GM19395 (cell line): ENCODE measurements at regions not wholly inside any gene's neighbourhood (a gene's known extent, or its start where the extent isn't known, plus 50 kb on each side); places are given as distances from the start of the nearest gene placed in this dataset.

Experiments
- ATAC-seq: cut with Tn5 transposase; IDR thresholded peaks from one replicate; pipeline ENCODE4 v1.9.1; 2021; ENCODE audit warnings: mild to moderate bottlenecking, moderate library complexity; ENCODE audit not compliant: unreplicated experiment

DNA sequence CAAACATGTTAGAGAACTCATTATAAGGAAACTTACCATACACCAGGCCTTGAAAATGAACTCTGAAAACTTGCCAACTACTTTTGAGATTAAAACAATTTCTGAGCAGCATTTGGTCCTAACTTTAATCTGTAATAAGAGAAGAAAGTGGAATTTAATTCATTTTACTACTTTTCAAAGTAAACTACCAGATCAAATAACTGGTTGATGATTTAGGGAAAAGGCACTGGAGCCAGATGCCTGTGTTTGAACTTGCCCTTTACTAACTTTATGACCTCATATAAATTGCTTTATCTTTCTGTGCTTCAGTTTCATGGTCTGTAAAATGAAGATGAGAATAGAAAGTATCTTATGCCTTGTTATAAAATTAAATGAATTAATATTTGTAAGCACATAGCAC is 159.9 kb upstream of the PCDH18 start:
- no peak for ATAC-seq

DNA sequence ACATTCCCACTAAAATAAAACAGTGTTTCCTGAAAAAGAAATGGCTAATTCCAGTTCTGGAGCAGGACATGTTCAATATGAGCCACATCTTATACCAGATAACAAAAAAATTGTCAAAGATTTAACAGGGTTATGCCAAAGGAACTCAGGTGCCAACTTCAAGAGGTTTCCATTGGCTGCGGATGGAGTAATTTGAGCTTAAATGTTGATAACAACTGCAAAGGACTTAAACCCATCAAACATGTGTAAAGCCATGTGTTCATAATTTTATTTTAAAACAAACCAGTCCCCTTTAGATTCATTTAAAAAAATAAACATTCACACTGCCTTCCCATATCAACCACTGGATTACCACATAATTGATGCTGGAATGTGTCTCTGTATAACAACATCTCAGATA is 156.4 kb upstream of the PCDH18 start:
- no peak for ATAC-seq

GRCh38 chr4:137685357-137685756 is 153.1 kb upstream of the PCDH18 start:
- no peak for ATAC-seq

- no peak for ATAC-seq
Observed at GRCh38 chr4:137681081-137681480, 148.8 kb upstream of the PCDH18 start.

- ATAC-seq, result peak; percentile 53
Observed at GRCh38 chr4:137678796-137679195, 146.5 kb upstream of the PCDH18 start.

DNA sequence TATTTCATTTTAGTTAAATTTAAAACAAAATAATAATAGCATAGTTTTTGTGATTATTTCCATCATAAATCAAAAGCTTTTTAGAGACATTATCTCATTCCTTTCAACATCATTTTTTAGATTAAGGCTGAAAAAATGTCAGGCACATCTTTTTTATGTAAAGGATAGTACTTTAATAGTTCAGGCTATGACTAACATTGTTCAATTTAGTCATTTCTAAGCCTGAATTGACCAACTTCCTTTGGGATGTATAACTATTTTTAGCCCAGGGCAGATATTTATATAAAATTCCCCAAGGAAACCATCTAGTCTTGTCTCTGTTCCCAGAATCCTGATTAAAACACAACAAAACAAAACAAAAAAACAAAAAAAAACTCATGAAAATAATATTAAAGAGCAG is 145.6 kb upstream of the PCDH18 start:
- ATAC-seq, result no peak

- peak; percentile 53 for ATAC-seq
Observed at GRCh38 chr4:137676357-137676998, 144.2 kb upstream of the PCDH18 start.

DNA sequence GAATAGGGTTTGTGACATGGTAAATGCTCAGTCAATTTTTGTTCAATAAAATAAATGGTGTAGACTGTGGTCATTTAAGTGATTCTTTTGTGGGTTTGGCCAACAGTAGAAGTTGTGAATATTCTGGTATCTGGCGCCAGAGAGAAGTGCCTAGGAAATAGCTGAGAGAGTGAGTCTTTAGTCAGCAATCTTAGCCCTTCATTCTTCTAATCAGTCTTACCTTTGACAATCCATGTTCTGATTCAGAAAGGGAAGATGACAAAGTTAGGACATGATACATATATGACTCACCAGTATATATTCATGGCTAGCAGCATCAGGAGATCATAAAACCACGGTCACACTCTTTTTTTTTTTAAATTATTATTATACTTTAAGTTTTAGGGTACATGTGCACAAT is 141.8 kb upstream of the PCDH18 start:
- ATAC-seq, result no peak

DNA sequence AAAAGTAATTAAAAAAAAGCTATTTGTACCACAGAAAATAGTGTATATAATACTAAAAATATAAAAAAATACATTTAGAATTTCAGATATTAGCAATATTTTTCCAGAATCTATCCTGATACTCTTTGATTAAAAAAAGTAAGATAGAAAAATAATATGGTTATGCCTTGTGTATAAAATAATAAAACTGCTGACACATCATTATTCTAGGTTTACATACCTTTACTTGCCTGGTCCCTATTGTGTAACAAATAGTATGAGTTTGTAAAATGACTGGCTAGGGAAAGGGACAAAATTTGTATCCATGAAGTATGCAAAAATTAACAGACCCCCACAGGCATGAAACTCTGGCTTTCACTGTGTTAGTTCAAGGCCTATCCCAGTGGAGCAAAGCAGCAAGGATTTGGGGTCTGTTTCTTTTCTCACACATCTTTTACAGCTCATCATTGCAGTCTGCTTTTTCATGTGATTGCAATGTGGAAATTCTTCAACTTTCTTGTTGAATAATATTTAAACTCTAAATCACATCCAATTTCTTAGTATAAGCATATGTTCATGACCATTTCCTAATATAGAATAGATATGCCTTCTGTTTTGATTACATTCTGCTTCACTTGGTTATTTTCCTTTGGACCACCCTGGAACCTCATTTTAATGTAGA is 136.7 kb upstream of the PCDH18 start:
- no peak for ATAC-seq

DNA sequence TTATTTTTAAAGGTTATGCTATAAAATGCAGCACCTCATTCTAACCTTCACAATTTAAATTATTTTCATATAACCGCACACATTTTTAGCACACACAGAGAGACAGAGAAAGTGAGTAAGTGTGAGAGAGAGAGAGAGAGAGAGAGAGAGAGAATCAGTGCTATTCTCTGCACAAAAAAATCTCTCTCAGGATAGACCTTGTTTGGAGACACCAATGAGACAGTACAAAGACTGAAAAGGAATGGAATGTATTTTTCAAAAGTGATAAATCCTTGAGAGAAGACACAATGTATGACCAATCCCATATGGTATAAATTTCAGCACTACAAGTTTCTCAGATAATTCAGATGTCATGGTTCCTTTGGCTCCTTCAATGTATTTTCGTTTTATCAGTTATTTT is 132.1 kb upstream of the PCDH18 start:
- no peak for ATAC-seq

- ATAC-seq, result no peak
Observed at GRCh38 chr4:137664046-137664387, 131.7 kb upstream of the PCDH18 start.

DNA sequence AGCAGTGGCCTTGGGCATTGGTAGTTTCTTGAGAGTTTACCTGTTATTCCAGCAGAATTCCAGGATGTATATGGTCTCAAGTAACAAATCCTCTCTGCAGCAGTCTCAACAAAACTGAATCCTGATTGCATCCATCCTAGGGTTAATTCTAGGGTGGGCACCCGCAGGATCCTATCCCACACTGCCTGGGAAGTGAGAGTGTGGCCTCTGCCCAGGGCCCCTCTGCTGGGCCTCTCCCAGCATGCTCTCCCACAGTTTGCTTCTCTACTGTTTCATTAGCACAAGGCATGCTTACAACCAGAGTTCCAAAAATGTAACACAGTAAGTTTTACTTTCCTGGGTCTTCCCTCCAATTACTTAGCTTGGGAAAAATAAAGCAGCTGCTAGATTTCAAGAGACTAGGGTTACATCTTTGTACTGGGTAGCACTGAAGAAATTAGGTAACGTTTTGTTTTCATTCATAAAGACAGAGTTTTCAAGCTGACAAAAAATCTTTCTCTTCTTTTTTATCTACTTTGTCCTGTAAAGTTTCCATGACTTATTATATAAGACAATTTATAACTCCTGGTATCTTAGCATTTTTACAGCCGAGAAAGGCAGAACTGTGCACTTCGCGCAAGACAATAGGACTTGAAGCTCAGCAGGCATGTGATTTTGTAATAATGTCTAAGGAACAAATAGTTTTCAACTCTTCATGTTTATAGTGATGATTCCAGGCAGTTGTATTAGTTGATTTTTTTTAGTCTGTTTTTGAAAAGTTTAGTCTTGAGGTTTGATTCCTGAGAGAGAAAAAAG is 131.2 kb upstream of the PCDH18 start:
- ATAC-seq, result no peak

DNA sequence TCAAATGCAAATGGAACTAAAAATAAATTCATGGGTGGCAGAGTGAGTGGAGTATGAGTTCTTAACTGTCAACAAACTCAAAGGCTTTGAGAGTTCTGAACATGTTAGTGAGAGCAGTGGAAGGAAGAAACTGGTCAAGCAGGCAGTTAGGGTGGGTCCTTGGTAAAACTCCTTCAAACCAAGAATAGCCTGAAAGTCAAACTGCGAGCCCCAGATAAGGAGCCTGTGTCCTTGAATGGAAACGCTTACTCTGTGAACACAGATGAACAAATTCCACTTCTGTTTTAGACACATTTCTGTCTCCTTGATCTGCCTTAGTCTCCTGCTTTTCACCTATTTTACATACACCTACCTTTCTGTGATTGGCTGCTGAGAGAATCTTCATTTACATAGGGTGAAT is 129.4 kb upstream of the PCDH18 start:
- no peak for ATAC-seq

GRCh38 chr4:137660211-137660610 is 127.9 kb upstream of the PCDH18 start:
- ATAC-seq, result no peak

DNA sequence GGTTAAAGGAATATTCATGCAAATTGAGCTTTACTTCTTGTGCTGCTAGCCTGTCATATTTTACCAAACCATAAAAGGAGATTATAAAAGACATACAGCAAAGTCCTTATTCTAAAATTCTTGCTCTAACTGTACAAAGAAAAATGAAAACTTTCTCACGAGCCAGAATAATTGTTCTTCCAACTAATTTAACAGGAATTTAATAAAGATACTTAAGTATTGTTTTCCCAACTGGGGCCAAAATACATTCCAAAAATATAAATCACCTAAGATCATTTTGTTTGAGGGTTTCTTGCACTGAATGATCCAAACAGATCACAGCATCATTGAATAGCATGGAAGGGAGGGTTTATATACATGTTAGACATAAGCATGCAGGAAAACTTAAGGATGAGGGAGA is 127.1 kb upstream of the PCDH18 start:
- no peak for ATAC-seq

DNA sequence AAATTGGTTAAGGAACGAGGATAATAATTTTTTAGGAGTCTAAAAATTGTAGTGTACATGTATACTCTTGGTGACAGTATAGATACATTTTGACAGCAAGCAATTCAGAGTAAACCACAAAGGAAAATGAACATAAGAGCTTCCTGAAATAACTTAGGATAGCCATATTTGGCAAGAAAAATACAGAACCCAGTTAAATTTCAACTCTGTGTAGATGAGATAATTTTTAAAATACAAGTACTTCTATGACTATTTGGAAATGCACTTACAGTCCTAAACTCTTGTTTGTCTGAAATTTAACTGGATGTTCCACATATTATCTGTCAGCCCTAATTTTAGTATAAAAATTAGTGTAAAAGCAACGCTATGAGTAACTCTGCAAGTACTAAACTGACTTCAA is 124.4 kb upstream of the PCDH18 start:
- no peak for ATAC-seq

DNA sequence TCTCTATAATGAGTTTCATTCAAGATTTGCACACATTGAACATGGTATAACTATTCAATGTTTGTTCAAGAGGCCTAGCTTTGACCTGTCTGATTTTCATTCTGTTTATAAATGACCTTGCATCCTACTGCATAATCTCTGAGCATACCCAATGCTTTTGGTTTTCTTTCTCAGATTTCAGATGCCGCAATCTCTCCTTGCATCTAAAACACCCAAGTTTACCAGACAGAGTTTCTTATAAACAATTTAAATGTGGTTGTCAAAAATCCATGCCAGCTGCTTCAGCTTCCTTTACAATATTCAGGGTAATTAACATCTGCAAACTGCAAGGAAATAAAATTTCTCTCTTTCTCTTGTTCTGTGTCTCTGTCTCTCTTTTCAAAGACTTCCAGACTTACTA is 123.0 kb upstream of the PCDH18 start:
- ATAC-seq, result no peak

DNA sequence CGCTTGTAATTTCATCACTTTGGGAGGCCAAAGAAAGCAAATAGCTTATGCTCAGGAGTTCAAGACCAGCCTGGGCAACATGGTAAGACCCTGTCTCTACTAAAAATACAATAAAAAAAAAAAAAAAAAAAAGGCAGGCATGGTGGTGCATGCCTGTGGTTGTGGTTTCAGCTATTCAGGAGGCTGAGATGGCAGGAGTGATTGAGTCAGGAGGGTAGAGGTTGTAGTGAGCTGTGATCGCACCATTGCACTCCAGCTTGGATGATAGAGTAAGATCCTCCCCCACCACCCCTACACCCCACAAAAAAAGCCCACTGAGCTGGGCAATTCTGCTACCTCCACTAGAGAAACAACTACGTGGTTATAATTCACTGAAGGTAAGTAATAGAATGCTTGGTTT is 118.8 kb upstream of the PCDH18 start:
- ATAC-seq, result no peak

DNA sequence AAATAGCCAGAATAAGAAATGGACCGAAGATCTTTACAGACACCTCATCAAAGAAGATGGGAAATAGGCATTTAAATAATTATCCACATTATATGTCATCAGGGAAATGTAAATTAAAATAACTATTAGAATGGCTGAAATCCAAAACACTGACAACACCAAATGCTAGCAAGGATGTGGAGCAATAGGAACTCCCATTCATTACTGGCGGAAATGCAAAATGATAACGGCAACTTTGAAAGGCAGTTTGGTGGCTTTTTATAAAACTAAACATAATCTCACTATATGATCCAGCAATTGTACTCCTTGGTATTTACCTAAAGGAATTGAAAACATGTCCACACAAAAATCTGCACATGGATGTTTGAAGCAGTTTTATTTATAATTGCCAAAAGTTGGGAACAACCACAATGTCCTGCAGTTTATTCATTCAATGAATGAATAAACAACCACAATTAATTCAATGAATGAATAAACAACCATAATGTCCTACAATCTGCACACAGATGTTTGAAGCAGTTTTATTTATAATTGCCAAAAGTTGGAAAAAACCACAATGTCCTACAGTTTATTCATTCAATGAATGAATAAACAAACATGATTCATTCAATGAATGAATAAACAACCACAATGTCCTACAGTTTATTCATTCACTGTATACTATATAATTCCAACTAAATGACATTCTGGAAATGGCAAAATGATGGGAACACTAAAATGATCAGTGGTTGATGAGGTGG is 117.6 kb upstream of the PCDH18 start:
- no peak for ATAC-seq

DNA sequence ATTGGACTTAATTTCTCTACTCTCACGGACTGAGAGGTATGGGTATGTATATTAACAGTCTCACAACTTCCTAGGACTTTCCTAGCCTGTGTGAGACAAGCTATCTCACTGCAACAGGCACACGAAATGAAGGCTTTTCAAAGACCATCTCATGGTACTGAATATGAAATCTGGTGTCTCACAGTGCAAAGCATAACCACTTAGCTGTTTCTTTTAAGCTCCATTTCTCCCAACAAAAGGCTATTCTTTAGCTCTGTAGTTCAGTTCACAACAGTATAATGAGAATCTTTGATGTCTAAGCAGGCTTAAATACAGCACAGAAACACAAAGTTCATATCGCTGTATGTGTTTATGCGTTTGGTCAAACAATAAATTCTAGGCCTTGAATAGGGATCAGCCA is 116.2 kb upstream of the PCDH18 start:
- ATAC-seq, result no peak

- peak; percentile 96 for ATAC-seq
Observed at GRCh38 chr4:137647375-137647774, 115.1 kb upstream of the PCDH18 start.

DNA sequence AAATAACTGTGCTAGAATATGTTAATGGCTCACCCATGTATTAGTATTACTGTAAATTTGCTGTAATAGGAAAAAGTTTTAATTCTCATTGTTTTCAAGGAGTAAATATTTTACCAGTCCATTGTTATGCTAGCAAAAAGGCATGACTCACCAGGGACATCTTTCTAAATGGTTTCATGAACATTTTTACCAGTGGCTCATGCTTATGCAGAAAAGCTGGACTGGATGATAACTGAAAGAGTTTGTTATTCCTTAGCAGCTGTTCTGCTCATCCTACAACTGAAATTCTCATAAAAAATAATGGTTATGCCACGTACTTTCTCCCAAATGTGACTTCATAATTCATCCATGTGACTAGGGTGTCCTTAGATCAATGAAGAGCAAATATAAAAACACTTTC is 111.9 kb upstream of the PCDH18 start:
- ATAC-seq, result no peak
